Sciatic nerve (tissue), 2 donors: ENCODE measurements at regions not wholly inside any gene's neighbourhood (a gene's known extent, or its start where the extent isn't known, plus 50 kb on each side); places are given as distances from the start of the nearest gene placed in this dataset.
"Not testable (repeated sequence)": the region's sequence is repeated elsewhere in the genome, so short reads cannot be mapped to it uniquely, and the experiment has no call there.

Experiments used
- ATAC-seq: fragments of 200-7000 bp; cut with Tn5 transposase; one replicate; pipeline ENCODE4 v1.9.1; 2020; ENCODE audit warnings: mild to moderate bottlenecking, moderate library complexity
- DNase-seq: peaks from one replicate; pipeline ENCODE4 v3.0.0-alpha.2; 2020; ENCODE audit warnings: low spot score
- intact Hi-C: fragments of 100-400 bp; cut with DNase I; formaldehyde crosslinking; loops from one replicate; pipeline ENCODE4 v1.14.2; 2022
- donor health status: DM: no; HTN: no; CAD: no.
- donor health status: DM: no; HTN: no; CAD: no.

DNA sequence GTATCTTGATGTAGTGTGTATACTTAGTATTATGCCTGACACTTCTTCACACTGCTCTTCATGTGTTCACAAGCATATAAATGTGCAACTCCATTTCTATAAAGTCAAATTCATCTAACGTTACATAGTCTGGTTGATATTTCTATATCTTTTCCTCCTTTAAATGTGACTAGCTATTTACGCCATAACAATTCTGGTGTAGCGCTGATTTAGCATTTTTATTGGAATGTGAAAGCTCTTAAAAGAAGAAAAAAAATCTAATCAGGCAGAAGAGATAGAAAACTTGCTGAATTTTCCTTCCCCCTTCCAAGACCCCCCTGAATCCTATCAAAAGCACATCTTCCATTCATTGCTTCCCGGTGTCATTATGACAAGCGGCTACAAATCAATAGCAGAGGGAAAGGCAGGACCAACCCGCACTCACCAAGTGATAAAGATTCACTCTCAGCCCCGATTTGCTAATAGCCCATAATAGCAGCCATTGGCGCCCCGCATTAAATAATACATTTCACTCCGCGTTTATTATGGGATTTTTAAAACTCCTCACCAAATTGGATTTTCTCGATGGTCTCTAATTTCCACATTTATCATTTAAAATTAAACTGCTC lies 299.5 kb upstream of the PMFBP1 start:
- no peak for ATAC-seq
- intact Hi-C loops: no loop called here
- DNase-seq: no peak

DNA sequence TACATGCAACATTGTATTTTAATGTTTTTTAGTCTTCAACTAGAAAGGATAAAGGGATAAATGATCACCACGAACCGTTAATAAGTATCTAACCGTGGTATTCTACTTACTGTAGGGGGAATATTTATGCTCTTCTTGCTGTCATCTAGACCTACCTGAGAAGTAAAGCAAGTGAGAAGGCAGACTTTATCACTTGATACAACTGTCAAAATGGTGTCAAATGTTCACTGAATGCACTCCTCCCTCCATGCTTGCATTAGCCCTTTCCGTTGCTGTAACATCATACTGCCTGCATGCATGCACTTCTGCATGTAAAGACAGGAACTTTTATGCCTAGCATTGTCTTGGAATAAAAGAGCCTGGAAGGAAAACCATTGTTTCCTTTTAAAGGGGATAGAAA lies 298.6 kb upstream of the PMFBP1 start:
- no peak for ATAC-seq
- intact Hi-C loops: no loop called here
- no peak for DNase-seq

DNA sequence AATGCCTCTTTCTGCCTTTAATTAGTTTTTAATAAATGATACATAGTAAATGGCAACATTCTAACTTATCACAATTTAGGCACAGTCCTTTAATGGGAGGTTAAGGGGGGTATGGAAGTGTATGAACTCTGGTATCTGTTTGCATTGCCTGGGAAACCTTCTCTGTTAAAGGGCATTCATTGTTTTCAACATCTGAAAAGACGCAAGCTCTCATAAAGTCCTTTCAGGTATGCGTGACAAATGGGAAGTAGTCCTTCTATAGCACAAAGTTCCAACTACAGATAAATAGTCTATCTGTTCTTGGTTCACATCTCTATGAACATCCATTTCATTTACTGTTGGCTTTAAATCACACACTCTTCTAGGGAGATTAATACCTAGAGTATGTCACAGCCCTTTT lies 298.0 kb upstream of the PMFBP1 start:
- intact Hi-C loops: no loop called here
- ATAC-seq (no peak), DNase-seq (no peak)

DNA sequence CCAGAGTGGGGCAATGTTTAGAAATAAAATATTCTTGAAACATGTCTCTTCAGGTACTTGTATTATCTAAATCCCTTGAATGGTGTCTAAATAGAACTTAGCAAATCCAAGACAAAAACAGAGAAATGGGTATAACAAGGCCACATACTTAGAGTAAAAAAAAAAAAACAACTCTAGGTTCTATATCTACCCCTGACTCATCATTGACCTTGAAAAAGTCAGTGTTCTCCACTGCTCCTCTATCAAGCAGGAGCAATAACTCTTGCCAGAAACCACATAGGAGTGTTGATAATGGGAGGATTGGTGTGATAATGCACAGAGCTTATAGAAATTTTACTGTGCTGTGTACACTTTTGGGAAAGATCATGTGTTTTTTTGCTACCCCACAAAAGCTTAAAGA lies 296.6 kb upstream of the PMFBP1 start:
- DNase-seq (no peak), ATAC-seq (no peak)
- intact Hi-C loops: no loop called here

DNA sequence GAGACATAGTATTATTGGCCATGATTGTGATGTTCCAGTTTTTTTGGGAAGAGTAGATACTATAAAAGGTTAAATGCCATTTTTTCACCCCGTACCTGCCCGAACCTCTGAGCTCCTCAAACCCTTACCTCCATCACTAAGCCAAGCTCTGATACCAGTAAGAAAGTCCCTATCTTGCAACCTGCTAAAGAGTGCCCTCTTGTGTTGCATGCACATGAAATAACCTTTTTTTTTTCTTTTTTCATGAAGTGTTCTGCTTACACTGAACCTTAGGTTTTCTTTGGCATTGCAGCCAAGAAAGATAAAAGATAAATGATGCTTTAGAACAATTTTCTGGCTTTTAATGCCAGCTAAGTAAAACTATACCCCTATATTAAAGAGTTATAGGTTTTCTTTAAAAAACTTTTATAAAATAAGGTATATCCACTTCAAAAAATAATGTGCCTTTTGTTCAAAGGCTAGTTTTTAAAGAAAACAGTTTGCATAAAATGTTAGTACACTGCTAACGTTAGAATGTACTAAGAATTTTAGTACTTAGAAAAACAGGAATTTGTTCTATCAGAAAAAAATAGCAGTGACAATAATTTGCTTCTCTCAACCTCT lies 295.3 kb upstream of the PMFBP1 start:
- intact Hi-C loops: no loop called here
- DNase-seq (no peak), ATAC-seq (no peak)

DNA sequence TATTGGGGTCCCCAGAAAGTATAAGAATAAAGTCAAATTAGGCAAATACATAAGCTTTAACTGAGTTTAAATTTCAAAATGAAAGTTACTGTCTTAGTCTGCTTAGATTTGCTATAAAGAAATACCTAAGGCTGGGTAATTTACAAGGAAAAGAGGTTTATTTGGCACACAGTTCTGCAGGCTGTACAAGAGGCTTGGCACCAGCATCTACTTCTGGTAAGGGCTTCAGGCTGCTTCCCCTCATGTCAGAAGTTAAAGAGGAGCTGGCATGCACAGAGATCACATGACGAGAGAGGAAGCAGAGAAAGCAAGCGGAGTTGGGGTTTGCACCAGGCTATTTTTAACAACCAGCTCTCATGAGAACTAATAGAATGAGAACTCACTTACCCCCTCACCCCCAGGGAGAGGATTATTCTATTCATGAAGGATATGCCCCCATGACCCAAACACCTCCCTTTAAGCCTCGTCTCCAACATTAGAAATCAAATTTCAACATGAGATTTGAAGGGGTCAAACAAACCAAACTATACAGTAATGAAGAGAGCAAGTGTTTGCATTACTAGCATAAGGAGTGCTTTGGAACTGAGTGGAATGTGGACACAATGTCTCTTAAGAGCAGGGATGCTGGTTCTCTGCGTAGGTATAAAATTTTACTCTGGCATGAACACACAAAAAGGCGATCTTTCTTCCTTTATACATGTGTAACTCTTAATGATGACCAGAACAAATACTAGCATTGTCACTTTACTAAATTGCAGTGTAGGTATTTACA lies 292.8 kb upstream of the PMFBP1 start:
- ATAC-seq (no peak), DNase-seq (no peak)
- intact Hi-C loops: no loop called here

DNA sequence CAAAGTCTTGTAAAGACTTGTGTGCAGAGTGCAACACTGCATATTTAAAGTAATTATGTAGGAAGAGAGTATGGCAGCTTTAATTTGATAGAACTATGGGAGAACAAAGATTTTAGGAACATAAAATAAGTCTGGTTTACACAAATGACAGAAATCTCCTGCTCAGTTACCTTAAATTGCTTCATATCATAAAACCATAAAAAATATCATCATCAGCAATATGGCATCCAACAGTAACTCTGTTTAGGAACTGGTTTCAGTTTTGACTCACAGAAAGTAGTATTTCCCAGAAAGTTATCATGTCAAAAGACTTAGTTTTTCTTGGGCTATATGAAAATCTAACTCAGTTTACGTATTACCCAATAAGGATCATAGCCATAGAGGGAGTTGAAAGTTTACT lies 292.1 kb upstream of the PMFBP1 start:
- intact Hi-C loops: no loop called here
- ATAC-seq: no peak
- no peak for DNase-seq

DNA sequence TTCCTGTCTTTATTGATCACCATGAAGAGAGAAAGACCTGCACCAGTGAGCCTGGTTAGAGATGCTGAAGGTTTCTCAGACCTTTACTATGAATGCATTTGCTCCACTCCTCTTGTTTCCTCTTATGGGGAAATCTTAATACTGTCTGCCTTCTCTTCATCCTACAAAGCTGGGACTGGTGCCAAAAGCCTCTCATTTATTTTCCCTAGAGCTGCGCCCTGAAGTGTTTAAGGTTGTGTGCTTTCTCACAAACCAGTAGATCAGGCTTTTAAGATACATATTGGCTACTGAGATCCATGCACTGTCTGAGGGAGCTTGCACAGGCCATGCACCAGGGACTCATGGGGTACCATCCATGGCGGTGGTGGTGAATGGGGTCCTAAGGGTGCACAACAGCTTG lies 286.1 kb upstream of the PMFBP1 start:
- intact Hi-C loops: no loop called here
- ATAC-seq (no peak), DNase-seq (no peak)

DNA sequence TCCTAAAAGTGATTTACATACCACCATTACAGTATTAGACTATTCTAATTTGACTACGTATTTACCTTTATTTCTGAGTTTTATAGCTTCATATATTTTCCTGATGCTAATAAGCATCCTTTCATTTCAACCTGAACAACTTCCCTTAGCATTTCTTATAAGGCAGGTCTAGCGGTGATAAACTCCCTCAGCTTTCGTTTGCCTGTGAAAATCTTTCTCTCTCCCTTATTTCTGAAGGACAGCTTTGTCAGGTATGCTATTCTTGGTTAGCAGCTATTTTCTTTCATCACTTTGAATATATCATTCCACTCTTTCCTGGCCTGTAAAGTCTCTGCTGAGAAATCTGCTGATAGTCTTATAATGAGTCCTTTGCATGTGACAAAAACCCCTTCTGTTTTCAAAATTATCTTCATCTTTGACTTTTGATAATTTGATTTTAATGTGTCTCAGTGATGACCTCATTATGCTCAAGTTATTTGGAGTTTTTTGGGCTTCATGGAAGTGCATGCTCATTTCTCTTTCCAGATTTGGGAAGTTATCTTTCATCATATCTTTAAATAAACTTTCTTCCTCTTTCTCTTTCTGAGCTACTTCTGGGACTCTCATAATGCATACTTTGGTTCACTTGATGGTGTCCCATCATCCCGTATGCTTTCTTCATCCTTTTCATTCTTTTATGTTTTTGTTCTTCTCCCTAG lies 285.4 kb upstream of the PMFBP1 start:
- DNase-seq (no peak), ATAC-seq (no peak)
- intact Hi-C loops: no loop called here

DNA sequence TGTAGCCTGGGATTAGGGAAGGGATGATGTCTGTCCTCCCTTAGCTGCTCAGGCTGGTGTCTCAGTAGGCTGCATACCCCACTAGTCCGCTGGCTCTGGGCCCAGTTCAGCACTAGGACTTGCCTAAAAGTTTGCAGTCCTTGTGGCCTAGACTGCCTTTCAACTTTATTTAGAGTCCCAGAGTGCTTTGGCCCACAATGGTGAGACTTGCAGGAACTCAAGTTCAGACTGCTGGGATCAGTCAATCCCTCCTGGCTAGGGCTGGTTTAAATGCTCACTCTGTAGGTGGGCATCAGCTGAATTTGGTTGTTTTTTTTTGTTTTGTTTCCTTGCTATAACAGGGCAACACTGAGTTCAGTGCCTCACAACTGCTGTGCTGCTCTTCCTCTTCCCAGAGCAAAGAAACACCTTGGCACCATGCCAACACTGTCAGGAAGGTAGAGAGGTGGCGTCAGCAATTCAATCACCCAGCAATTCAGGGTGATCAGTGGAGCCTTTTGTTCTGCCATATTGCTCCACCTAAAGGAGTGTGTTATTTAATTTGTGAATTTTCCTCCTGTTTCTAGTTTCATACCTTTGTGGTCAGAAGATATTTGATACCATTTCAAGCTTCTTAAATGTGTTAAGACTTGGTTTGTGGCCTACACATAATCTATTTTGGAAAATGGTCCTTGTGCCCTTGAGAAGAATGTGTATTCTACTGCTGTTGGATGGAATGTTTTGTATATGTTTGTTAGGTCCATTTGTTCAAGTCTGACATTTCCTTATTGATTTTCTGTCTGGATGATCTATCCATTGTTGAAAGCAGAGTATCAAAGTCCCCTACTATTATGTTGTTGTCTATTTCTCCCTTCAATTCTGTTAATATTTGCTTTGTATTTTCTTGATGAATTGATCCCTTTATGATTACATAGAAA lies 284.0 kb upstream of the PMFBP1 start:
- ATAC-seq: no peak
- intact Hi-C loops: no loop called here
- no peak for DNase-seq

DNA sequence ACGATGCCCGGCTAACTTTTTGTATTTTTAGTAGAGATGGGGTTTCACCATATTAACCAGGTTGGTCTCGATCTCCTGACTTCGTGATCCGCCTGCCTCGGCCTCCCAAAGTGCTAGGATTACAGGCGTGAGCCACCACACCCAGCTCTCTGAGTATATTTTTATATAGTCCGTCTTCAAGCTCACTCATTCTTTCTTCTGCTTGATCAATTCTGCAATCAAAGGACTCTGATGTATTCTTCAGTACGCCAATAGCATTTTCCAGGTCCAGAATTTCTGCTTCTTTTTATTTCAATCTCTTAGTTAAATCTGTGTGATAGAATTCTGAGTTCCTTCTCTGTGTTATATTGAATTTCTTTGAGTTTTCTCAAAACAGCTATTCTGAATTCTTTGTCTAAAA lies 281.9 kb upstream of the PMFBP1 start:
- DNase-seq, ATAC-seq, intact Hi-C loops: not testable (repeated sequence)

DNA sequence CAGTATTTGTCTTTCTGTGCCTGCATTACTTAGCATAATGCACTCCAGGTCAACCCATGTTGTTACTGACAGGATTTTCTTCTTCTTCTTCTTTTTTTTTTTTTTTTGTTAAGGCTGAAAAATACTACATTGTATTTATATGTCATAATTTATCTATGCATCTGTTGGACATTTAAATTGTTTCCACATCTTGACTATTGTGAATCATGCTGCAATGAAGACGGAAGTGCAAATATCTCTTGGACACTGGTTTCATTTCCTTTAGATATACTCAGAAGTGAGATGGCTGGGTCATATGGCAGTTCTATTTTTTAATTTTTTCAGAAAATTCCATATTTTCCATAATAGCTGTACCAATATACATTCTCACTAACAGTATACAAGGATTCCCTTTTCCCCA lies 272.7 kb upstream of the PMFBP1 start:
- ATAC-seq: no peak
- intact Hi-C loops: no loop called here
- no peak for DNase-seq

DNA sequence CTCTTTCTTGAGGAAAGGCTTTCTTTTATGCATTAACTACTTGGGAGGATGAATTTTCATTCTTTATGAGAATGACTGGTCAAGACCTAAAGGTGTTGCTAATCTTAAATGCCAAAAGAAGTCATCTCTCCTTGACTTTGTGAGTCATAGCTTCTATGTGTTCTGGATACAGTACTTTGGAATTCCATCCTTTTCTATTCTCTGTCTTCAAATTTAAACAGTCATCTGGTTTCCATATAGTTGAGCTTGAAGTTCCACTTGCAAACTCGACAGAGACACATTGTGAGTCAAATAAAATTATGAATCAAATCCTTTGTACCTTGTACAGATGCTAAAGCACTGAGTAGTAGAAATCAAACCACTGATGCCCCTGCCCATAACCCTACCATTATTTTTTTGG lies 271.9 kb upstream of the PMFBP1 start:
- intact Hi-C loops: no loop called here
- DNase-seq (no peak), ATAC-seq (no peak)

DNA sequence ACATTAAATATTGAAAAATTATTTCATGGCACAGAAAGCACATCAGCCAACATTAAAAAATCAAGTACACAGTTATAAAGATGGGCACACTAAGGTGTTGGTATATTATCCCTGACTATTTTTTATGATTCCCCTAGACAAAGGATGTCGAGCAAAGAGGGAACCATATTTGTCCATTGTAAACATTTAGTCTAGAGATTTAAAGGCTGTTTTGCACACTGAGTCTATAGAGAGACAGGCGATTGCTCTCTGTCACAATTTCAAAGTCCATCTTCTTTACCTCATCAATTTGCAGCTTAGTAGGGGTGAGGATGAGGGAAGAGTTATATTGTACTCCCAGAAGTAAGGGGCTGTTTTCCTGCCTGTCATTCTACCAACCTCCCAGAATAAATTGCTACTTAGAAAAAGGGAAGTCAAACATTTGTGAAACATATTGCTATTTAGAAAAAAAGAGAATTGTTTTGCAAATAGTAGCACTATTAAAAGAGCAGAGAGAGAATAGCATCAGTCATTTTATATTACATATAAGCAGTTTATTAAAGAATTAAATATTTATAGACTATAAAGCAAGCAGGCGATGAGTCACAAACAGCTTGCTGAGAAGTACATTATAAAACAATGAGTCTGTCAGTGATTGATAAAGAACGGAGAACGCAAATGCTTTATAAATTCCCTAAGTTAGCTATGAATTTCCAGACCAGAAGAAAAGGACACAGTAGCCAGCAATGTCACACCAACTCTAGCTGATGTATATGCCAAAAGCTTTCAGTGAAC lies 270.6 kb upstream of the PMFBP1 start:
- intact Hi-C loops: no loop called here
- no peak for DNase-seq
- ATAC-seq: no peak

DNA sequence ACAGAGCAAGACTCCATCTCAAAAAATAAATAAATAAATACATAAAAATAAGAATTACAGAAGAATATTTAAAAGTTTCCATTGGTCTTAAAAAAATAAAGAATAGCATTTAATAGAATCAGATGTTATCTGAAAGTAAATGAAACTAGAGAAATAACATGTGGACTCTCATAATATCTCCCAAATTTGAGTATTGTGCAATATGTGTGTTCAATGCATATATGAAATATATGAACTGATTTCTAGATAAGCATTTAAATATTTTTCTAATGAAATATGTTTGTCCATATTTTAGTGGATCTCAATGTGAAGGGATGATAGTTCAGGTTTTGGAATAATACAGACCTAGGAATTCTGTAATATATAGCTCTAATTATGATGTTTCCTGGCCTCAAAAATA lies 265.9 kb upstream of the PMFBP1 start:
- no peak for DNase-seq
- ATAC-seq: no peak
- intact Hi-C loops: no loop called here

DNA sequence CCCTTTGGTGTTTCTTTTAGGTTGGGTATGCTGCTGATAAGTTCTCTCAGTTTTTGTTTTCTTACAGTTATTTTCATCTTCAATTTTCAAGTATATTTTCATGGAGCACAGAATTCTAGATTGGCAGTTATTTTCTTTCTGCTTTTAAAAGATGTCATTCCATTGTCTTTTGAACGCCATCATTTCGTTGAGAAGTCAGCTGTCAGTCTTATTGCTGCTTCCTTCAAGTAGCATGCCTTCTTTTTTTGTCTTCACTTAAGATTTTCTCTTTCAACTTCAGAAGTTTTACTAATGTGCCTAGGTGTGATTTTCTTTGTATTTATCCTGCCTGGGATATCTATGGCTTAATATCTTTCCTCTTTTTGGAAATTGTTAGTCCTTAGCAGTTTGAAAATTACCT lies 262.2 kb upstream of the PMFBP1 start:
- ATAC-seq (no peak), DNase-seq (no peak)
- intact Hi-C loops: no loop called here

DNA sequence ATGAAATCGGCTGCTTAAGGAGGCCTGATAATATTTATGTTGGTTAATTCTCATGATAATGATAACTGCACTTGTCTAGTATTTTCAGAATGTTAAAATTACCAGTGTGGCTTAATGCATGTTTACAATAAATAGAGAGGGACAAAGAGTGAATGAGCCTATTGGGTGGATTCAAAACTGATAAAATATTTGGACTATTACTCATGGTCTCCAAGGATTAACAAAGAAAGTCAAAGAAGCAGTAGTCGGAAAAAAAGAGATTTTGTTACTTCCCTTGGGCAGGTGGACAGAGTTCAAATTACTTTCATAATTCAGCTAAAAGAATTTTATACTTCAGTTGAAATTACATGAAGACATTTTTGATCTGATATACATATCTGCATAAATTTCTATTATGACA lies 258.2 kb upstream of the PMFBP1 start:
- DNase-seq (no peak), ATAC-seq (no peak)
- intact Hi-C loops: no loop called here

DNA sequence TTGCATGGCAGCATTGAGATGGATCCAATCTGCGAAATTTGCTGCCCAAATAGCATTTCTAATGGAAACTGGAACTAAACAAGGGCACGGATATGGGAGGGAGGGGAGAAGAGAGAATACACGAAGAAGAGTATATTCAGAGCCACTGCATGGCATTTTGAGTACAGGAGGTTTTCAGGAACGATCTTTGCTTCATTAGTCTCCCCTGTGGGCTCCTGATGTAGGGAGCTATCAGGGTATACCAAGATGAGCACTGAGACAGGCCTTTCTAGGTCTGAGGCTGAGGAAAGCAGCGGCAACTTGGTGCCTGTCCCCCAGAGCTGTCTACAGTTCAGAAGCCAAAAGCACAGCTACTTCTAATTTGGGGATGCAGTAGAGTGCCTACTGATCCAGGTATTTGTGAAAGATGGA lies 257.7 kb upstream of the PMFBP1 start:
- DNase-seq (no peak), ATAC-seq (no peak)
- intact Hi-C loops: no loop called here
